Cerebellar cortex (tissue), 1 donor: ENCODE measurements at regions not wholly inside any gene's neighbourhood (a gene's known extent, or its start where the extent isn't known, plus 50 kb on each side); places are given as distances from the start of the nearest gene placed in this dataset.

Experiments used
- DNase-seq: peaks from one replicate; pipeline ENCODE4 v3.0.0-alpha.2; 2015; ENCODE audit warnings: low spot score

DNA sequence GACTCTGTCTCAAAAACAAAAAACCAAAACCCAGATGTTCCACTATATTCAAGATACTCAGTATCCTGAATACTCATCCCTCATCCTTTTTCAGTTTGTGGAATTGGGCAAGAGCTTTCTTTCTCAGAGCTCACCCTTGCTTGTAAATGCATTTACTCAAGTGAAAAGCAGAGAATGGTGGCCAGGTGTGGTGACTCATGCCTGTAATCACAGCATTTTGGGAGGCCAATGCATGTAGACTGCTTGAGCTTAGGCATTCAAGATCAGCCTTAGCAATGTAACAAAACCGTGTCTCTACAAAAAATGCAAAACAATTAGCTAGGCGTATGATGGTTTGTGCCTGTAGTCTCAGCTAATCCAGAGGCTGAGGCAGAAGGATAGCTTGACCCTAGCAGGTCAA is 553.2 kb upstream of the AMELY start:
- no peak for DNase-seq

DNA sequence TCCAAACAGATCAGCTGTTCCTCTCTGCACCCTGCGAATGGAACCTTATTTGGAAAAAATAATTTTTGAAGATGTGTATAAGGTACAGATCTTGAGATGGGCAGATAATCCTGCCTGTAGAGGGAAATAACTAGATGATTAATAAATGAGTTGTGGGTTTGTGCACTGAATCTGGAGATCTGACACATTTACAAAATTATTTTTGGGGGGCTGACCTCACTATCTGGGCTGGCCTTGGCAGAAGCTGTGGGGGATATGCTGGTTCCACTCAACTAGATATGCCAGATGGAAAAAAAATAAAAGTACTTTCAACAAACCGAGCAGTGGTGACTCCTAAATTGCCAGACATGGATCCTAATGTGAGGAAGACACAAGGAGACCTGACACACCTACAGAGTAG is 552.2 kb upstream of the AMELY start:
- DNase-seq = no peak

DNA sequence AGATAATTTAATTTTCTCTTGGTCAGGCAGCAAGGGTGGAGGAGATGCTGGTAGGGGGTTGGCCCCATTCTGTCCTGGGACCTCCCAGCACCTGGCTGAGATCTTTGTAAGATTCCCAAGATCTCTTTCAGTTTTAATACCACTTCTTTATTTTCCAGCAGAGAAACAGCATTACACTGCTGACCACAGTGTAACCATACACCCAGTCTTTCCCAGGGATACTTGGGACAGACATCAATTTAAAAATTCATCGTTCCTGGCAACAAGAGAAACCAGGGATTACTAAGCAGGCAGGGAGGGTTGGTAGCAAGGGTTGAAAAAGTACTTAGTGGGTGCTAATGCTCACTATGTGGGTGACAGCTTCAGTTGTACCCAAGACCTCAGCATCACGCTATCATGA is 551.6 kb upstream of the AMELY start:
- DNase-seq = no peak

DNA sequence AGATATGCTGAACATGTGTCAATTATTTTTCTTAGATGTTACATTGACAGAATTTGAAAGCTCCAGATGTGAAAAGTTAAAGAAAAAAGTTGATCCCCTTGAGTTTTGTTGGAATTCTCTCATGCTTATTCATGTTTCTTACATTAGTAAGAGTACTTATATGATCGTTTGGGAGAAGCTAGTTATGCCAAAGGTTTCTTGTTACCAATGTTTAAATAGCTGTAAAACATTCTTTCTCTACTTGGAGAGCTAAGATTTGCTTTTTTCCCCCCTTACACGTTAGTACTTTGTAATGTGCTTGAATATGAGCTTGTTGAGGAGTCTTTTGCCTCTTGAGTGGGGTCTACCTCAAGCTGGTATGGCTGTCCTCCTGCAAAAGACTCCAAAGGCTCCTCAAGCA is 551.1 kb upstream of the AMELY start:
- no peak for DNase-seq

DNA sequence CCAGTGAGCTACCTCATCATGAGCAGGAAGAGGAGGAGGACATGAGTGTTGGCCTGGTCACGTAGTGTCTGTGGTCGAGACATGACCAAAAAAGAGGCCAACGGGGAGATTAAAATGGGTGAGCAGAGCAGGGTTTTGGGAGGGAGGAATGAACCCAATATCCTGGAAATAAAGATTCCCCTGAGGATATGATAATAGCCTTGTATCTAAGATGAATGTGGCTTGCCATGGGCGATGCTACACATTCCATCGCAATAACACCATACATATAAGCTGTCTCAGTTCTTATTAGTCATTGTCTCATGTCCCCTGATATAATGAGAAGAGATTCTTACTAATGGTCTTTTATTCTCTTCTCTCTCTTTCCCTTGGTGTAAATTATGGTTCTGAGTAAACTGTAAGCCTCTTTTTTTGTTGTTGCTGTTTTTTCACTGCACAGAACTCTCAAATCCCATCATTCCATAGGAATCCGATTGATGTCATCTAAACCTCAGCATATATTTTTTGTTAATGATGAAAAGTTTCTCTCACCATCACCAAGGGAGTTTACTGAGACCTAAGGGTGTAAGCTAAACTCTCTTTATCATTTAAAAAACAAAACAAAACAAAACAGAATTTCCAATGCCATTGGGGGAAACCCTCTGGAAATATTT is 550.4 kb upstream of the AMELY start:
- DNase-seq = no peak

DNA sequence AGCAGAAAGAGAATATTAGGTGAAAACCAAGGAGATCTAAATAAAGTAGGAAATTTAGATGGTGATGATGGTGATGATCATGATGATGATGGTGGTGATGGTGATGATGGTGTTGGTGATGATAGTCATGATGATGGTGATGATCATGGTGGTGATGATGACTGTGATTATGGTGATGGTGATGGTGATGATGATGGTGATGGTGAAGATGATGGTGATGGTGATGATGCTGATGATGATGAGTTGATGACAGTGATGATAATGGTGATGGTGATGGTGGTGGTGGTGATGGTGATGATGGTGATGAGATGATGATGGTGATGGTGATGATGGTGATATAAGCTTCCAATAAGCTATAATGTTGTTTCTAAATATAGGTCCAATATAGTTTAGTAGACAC is 548.2 kb upstream of the AMELY start:
- DNase-seq = no peak

DNA sequence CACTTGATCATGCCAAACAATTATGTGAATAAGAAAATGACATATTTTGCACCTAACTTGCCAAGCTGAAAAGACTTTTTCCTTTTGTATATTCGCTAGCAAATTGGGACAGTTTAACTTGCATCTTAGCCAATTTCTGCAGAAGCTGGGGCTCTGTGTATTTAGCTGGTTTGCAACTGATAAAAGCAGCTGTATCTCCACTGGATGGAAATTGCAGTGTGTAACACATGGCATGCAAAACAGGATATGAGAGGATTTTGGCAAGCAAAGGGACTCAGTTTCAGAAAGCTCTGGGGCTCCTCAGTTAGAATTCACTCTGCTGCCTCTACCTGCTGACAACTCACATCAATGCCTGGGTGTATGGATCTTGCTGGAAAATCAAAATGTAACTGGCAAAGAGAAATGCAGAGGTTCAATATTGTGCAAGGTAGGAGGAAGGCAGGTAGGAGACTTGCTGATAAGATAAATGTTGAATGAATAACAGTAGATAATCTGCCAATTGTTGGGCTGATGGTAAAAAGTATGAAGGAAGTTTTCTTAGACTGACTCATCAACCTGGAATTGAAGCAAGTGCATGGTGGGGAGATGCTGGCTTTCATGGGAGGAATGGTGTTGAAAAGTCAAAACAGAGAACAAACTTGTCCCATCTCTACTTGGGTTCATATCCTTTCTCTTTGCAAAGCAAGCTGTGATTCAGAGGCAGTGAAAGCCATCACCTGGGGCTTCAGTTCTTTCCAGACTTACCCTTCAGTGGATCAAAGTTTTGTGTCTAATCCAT is 546.9 kb upstream of the AMELY start:
- DNase-seq = no peak

DNA sequence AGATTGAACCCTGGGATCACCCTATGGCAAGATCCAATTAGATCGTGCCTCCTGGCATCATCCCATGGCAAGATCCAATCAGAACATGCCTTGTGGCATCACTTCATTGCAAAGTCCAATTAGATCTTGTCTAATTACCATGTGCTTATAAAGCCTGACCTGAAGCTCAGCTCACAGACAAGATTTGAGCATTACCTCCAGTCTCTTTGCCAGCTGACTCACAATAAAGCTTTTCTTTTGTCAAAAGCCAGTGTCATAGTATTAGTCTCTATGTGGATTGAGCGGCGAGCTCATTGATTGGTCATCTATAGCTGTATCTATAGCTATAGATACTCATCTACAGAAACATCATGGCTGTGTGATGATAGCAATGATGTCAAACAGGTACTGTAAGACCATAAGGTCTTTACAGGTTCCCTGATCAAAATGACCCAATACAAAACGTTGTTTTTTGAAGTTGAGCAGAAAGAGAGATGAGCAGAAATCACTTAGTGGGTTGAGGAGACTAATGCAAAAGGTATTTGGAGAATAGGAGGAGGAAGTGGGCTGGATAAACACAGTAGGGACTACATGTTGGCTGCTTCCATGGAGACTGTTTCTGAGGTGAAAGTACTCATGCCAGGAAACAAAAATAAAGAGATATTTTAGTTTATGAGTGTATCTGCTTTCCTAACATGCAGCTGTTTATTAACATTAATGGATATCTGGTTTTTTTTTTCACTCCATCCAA is 545.9 kb upstream of the AMELY start:
- no peak for DNase-seq

DNA sequence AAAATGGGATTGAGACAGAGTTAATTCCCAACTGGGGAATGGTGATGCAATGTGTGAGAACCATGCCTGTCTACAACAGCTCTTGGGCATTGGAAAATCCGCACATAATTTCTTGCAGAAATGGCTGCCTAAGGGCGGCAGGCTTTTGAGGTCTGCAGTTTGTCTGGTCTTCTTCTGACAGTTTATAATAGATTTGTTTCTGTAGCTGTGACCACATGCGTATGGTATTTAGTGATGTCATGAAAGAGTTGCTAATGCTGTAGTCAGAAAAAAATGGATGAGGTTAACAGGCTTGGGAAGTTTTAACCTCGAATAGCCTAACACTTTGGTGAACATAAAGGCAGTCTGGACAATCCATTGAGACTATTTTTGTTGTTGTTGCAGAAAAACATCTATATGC is 544.1 kb upstream of the AMELY start:
- DNase-seq = no peak

DNA sequence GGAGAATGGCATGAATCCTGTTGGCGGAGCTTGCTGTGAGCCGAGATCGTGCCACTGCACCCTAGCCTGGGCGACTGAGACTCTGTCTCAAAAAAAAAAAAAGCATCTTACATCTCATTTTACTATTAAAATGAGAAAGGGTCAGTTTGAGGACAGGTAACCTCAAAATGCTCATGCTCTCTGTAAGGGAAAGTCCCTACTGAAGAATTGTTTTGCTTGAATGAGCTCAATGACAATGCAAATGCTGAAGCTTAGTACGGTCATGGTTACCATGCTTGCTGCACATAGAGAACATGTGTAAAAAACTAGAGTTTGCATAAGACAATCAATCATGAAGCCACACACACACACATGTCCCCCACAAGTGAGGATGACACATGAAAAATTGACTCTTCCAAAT is 541.8 kb upstream of the AMELY start:
- DNase-seq = no peak

DNA sequence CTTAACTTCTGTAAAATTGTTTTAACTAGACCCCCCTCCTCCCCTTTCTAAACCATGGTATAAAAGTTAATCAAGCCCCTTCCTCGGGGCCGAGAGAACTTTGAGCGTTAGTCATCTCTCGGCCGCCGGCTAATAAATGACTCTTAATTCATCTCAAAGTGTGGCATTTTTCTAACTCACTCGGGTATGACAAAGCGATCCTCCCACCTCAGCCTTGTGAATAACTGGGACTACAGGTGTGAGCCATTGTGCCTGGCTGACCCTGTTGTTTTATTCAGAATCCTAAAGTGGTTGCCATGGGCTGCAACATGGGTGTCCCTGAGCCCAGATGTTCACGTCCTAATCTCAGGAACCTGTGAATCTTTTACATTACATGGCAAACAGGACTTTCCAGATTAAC is 540.7 kb upstream of the AMELY start:
- DNase-seq = no peak

DNA sequence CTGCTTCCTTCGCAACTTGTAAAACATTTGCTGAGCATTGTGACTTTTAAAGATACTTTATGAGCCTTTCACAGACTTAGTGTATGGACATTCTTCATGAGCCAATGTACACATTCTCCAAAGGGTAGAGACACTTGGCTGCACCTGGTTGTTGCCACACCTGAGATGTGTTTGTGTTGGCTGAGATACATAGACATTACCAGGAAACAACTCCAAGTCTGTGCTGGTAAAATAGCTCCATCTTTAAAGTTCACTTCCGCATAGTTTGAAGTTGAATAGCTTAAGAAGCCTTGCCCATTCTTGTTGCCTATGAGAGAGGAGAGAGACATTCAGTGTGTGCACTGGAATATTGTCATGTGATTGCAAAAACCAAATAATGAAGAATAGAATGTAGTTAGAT is 538.3 kb upstream of the AMELY start:
- DNase-seq = no peak

DNA sequence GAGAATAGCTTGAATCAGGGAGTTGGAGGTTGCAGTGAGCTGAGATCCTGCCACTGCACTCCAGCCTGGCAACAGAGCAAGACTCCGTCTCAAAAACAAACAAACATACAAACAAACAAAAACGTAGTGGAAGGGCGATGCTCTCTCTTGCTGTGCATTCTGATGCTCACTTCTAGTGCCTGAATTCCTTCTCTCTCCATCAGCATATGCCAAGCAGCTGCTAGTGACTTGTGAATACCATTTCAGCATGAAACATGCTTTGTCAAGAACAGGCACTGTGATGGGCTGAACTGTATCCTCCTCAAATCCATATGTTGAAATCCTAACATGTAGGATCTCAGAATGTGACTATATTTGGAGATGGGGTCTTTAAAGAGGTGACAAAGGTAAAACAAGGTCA is 537.1 kb upstream of the AMELY start:
- no peak for DNase-seq

DNA sequence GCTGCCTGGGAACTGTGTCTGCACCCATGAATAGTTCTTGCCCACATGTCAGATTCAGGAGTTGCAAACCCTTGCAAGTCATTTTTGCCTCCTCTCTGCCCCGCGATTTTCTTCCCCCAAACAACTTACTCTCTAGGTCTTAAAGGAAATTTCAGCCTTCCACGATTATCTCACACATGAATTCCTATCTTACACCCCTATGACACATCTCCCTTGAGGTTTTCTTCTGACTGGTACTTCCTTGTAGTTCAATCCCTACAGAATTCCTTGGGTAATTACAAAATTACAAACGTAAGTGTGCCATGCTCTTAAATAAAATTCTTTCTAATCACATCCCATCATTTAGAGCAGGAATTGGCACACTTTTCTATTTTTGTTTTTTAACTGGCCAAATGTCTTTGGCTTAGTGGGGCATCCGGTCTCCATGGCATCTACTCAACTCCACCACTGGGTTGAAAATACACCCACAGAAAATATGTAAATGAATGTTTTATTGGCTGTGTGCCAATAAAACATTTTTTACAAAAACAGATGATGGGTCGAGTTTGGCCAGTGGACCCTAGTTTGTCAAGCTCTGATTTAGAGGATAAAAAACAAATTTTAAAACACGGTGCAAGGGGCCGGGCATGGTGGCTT is 536.4 kb upstream of the AMELY start:
- no peak for DNase-seq

DNA sequence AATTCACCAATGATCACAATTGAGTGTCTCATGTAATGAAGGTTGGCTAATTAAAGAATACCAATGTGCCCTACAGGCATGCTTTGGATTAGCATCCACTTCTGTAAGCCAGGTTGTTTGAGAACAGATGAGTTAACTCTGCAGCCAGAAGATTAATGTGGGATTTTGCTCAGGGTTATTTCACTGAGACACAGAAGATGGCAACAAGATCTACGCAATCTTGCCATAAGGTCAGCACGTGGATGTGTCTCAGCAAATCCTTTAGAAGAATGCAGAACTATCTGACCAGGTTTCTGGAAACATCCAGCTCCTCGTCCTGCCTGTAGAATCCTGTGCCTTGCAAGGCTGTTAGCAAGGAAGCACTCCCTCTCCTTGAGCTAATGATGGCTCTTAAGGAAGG is 532.6 kb upstream of the AMELY start:
- DNase-seq = no peak

DNA sequence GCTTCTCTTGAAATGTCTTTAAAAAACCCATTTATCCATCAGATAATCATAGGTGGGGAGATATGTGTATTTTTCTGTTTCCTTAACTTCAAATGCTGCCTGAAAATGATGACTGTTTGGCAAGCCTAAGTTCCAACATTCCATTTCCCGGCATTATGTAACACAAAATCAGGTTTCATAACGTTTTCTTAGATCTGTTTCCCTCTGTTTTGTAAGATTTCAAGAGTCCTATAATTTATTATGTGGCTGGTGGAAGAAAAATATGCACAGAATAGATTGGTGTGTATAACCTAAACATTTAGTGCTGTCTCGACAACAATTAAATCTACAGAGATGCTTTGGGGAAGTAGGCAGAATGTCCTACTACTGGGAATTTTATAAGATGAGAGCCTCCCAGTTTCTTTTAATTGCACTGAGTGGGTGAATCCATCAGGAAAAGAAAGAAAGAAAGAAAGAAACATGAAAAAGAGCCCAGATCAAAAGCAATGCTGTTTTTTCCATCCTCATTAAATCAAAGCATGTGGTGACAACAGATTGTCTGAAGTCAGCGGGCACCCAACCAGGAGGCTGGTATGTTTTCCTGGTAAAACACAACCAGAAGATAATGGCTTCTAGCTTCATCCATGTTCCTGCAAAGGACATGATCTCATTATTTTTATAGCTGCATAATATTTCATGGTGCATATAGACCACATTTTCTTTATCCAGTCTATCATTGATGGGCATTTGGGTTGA is 529.4 kb upstream of the AMELY start:
- DNase-seq = peak; percentile 64

DNA sequence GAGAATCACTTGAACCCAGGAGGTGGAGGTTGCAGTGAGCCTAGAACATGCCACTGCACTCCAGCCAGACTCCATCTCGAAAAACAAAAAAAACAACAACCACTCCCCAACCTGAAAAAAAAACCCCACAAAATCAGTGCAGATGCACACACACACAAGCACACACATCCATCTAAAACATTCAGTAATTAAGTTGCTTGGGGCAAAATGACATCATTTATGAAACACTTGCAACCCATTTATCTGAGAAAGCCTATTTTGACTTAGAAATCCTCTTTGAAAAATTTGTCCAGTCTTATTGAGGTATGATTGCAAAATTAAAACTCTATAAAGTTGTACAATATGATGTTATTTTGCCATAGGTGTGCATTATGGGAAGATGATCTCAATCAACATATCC is 525.5 kb upstream of the AMELY start:
- no peak for DNase-seq

DNA sequence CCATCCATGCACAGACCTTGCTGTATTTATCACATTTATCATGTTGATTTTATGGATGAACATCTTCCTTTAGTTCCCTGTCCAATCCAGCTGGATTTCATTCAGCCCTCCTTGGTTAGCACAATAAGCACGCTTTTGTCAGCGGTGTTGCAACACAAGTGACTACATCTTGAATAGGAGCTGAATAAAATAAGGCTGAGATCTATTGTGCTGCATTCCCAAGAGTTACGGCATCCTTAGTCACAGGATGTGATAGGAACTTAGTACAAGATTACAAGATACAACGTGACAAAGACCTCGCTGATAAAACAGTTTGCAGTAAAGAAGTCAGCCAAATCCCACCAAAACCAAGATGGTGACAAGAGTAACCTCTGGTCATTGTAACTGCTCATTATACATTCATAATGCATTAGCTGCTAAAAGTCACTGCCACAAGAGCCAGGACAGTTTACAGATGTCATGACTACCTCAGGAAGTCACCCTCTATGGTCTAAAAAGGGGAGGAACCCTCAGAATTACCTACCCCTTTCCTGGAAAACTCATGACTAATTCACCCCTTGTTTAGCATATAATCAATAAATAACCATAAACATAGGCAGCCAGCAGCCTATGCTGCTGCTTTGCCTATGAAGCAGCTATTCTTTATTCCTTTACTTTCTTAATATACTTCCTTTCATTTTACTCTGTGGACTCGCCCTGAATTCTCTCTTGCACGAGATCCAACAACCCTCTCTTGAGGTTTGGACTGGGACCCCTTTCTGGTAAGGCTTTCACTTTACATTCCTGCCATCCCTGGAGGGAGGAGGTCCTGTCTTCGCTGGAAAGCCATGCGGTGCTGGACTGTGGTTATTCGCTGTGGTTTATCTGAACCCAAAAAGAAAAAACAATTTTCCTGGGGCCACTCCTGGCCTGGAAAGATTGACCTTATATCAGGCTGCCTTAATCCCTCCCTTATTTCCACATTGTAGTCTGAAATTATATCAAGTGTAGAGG is 522.6 kb upstream of the AMELY start:
- DNase-seq = no peak

DNA sequence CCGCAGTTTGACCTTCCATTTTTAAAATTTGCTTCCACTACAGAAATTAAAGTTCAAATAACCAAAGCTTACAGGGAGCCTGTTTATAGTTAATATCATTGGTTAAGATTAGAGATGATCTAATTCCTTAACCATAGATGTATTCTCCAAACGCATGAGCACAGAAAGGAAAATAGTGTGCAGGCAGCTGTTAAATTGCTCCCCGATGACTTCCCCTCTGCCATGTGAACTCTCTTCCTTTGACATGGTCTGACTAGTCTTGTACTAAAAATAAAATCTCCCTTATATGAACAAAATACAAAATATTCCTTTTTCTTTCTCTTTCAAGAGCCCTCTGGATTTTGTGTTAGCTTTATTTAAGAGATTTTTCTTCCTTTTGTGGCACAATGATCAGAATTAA is 507.6 kb upstream of the AMELY start:
- no peak for DNase-seq

DNA sequence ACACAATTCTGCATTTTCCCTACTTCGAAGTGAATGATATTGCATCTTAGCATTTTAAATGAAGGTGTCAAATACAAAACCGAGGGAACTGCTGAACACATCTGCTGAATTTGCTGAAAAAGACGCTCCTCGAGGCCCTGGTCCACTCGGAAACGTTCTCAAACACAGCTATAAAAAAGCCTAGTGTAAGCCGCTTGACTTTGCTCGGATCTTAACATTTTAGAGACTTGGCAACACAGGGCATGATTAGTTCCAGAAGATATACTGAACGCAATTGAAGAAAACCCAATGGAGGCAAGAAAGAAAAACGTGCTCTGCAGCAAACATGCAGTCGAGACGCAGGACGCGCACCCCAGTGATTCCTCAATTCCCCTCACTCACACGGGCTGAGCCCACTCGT is 506.4 kb upstream of the AMELY start:
- no peak for DNase-seq

DNA sequence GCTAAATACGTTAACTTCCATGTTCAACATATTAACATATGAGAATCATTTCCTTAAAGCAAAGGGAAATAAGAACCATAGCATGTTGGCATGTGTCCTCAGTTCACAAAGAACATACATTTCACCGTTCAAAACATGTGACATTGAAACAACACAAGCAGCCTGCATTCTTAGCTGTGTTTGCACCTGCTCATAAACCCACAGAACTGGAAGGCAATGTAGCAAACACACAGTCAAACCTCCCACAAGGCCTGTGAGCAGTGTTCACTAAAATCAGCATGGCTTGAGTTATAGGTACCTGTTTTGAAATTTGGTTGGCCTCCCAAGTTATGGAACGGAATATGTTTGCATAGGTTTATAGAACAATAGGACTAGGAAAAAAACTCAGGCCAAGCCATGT is 504.9 kb upstream of the AMELY start:
- no peak for DNase-seq
